ENCODE measurements at regions not wholly inside any gene's neighbourhood (a gene's known extent, or its start where the extent isn't known, plus 50 kb on each side); places are given as distances from the start of the nearest gene placed in this dataset.

DNA sequence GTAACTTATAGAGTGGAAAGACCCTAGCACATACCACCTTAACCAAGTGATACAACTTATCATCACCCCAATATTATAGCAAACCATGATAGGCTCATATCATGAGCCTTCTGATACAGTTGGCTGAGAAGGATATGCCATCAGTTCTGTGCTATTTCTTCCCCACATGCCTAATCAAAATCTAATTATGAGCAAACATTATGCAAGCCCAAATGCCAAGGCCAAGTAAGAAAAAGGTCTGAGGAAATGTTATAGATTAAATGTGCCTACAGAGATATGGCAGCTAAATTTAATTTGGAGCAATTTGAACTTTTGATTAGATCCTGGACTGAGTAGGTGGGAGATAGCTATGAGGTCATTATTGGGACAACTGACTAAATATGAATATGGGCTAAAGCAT is 225.9 kb upstream of the PMFBP1 start:
- TF ChIP-seq, protein P1, sequence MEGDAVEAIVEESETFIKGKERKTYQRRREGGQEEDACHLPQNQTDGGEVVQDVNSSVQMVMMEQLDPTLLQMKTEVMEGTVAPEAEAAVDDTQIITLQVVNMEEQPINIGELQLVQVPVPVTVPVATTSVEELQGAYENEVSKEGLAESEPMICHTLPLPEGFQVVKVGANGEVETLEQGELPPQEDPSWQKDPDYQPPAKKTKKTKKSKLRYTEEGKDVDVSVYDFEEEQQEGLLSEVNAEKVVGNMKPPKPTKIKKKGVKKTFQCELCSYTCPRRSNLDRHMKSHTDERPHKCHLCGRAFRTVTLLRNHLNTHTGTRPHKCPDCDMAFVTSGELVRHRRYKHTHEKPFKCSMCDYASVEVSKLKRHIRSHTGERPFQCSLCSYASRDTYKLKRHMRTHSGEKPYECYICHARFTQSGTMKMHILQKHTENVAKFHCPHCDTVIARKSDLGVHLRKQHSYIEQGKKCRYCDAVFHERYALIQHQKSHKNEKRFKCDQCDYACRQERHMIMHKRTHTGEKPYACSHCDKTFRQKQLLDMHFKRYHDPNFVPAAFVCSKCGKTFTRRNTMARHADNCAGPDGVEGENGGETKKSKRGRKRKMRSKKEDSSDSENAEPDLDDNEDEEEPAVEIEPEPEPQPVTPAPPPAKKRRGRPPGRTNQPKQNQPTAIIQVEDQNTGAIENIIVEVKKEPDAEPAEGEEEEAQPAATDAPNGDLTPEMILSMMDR (IDR thresholded peaks at IDR 0.05), result no peak
- no peak for TF ChIP-seq EP300 (IDR thresholded peaks at IDR 0.05)
